ENCODE measurements at regions not wholly inside any gene's neighbourhood (a gene's known extent, or its start where the extent isn't known, plus 50 kb on each side); places are given as distances from the start of the nearest gene placed in this dataset.

DNA sequence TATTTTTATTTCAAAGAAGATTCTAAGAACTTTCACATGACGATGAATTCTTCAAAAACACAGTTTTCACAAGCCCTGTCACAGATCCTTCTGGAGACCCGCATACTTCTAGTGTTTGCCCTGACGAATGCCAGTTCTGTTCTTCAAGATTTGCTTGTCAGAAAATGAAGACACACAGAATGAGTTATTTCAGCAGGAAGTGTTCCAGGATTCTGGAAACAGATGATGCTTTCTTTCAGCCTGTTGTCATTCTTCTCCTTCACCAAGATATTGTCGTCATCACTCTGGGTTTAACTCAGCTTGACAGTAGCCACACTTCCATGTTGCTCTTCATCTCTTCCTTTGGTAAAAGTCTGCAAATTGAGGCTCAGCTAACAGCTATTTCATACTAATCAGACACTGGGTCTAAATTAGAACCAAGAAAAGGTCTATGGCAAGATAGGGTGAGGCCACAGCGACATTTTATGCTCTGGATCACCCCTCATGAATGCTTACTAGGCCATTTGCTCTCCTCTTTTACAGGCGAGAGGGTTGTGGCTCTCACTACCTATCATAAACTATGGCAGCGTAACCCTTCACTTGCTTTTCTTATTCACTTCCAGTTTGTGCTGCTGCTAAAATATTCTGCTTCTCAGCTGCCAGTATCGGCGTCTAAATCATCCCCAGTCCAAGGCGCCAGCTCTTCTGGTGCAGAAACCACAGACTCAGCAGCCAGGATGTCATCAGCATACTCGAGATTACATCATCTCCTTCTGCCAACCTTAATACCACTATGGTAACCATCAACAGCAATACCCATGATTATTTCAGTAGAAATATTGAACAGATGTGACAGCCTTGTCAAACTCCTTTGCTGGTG, 159.6 kb upstream of the TBCA start (continued):
- TF ChIP-seq, protein P1, sequence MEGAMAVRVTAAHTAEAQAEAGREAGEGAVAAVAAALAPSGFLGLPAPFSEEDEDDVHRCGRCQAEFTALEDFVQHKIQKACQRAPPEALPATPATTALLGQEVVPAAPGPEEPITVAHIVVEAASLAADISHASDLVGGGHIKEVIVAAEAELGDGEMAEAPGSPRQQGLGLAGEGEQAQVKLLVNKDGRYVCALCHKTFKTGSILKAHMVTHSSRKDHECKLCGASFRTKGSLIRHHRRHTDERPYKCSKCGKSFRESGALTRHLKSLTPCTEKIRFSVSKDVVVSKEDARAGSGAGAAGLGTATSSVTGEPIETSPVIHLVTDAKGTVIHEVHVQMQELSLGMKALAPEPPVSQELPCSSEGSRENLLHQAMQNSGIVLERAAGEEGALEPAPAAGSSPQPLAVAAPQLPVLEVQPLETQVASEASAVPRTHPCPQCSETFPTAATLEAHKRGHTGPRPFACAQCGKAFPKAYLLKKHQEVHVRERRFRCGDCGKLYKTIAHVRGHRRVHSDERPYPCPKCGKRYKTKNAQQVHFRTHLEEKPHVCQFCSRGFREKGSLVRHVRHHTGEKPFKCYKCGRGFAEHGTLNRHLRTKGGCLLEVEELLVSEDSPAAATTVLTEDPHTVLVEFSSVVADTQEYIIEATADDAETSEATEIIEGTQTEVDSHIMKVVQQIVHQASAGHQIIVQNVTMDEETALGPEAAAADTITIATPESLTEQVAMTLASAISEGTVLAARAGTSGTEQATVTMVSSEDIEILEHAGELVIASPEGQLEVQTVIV (CRISPR knock-in tag; IDR thresholded peaks at IDR 0.05; ENCODE audit: borderline replicate concordance), result no peak
- TF ChIP-seq ZNF586 (CRISPR knock-in tag; conservative IDR thresholded peaks at IDR 0.05), result no peak
- TF ChIP-seq CEBPB (tag; IDR thresholded peaks at IDR 0.05), result peak; percentile 42; the same call in 1 of the 2 replicates
- TF ChIP-seq ZNF785 (CRISPR knock-in tag; IDR thresholded peaks at IDR 0.05), result no peak
- peak; percentile 21; the same call in 1 of the 2 replicates for TF ChIP-seq JUND (IDR thresholded peaks at IDR 0.05; ENCODE audit: borderline replicate concordance, low read depth, low read length)
- no peak for TF ChIP-seq JUND (tag; IDR thresholded peaks at IDR 0.05; ENCODE audit: borderline replicate concordance, low read depth, low read length)
- no peak for TF ChIP-seq FOS (IDR thresholded peaks at IDR 0.05; ENCODE audit: extremely low read depth, insufficient read length)
- TF ChIP-seq, protein P2, sequence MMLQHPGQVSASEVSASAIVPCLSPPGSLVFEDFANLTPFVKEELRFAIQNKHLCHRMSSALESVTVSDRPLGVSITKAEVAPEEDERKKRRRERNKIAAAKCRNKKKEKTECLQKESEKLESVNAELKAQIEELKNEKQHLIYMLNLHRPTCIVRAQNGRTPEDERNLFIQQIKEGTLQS (IDR thresholded peaks at IDR 0.05), result peak; percentile 82
- TF ChIP-seq, protein P2 (CRISPR knock-in tag; conservative IDR thresholded peaks at IDR 0.05), result no peak
- TF ChIP-seq KDM5B (IDR thresholded peaks at IDR 0.05; ENCODE audit: insufficient replicate concordance, low read depth, low read length), result no peak
- no peak for TF ChIP-seq KAT8 (IDR thresholded peaks at IDR 0.05; ENCODE audit: low read depth)
- TF ChIP-seq, protein P3, sequence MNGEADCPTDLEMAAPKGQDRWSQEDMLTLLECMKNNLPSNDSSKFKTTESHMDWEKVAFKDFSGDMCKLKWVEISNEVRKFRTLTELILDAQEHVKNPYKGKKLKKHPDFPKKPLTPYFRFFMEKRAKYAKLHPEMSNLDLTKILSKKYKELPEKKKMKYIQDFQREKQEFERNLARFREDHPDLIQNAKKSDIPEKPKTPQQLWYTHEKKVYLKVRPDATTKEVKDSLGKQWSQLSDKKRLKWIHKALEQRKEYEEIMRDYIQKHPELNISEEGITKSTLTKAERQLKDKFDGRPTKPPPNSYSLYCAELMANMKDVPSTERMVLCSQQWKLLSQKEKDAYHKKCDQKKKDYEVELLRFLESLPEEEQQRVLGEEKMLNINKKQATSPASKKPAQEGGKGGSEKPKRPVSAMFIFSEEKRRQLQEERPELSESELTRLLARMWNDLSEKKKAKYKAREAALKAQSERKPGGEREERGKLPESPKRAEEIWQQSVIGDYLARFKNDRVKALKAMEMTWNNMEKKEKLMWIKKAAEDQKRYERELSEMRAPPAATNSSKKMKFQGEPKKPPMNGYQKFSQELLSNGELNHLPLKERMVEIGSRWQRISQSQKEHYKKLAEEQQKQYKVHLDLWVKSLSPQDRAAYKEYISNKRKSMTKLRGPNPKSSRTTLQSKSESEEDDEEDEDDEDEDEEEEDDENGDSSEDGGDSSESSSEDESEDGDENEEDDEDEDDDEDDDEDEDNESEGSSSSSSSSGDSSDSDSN (IDR thresholded peaks at IDR 0.05; ENCODE audit: borderline replicate concordance in 1 of 2, low read depth in 2 of 2, low read length in 2 of 2), result no peak
- TF ChIP-seq, protein P4, sequence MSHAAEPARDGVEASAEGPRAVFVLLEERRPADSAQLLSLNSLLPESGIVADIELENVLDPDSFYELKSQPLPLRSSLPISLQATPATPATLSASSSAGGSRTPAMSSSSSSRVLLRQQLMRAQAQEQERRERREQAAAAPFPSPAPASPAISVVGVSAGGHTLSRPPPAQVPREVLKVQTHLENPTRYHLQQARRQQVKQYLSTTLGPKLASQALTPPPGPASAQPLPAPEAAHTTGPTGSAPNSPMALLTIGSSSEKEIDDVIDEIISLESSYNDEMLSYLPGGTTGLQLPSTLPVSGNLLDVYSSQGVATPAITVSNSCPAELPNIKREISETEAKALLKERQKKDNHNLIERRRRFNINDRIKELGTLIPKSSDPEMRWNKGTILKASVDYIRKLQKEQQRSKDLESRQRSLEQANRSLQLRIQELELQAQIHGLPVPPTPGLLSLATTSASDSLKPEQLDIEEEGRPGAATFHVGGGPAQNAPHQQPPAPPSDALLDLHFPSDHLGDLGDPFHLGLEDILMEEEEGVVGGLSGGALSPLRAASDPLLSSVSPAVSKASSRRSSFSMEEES (CRISPR knock-in tag; IDR thresholded peaks at IDR 0.05), result no peak
- TF ChIP-seq, protein P5, sequence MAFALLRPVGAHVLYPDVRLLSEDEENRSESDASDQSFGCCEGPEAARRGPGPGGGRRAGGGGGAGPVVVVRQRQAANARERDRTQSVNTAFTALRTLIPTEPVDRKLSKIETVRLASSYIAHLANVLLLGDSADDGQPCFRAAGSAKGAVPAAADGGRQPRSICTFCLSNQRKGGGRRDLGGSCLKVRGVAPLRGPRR (CRISPR knock-in tag; IDR thresholded peaks at IDR 0.05), result no peak
- TF ChIP-seq FOXA3 (CRISPR knock-in tag; conservative IDR thresholded peaks at IDR 0.05 in 1 of 2, IDR thresholded peaks at IDR 0.05 in 1 of 2), result no peak
- TF ChIP-seq, protein P6, sequence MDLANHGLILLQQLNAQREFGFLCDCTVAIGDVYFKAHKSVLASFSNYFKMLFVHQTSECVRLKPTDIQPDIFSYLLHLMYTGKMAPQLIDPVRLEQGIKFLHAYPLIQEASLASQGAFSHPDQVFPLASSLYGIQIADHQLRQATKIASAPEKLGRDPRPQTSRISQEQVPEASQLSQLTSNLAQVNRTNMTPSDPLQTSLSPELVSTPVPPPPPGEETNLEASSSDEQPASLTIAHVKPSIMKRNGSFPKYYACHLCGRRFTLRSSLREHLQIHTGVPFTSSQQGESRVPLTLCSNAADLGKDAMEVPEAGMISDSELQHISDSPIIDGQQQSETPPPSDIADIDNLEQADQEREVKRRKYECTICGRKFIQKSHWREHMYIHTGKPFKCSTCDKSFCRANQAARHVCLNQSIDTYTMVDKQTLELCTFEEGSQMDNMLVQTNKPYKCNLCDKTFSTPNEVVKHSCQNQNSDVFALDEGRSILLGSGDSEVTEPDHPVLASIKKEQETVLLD (IDR thresholded peaks at IDR 0.05), result no peak
- TF ChIP-seq DMBX1 (CRISPR knock-in tag; IDR thresholded peaks at IDR 0.05; ENCODE audit: borderline replicate concordance), result peak; percentile 49; the same call in 1 of the 2 replicates
